Testis (tissue), 2 donors: ENCODE measurements at regions not wholly inside any gene's neighbourhood (a gene's known extent, or its start where the extent isn't known, plus 50 kb on each side); places are given as distances from the start of the nearest gene placed in this dataset.

Experiments used
- POLR2A ChIP-seq: fragments of 450-650 bp; IDR thresholded peaks from one replicate; pipeline ENCODE4 v1.6.1; 2017; ENCODE audit warnings: antibody characterized with exemption, mild to moderate bottlenecking, moderate library complexity
- TF ChIP-seq, protein P1 (sequence below), 3 experiments: fragments of 450-650 bp in 2 of 3; fragments of 200-600 bp in 1 of 3; sonication (generic) in 1 of 3; IDR thresholded peaks; one replicate each; pipeline ENCODE4 v1.5.1; 2016 to 2019; ENCODE audit warnings: antibody characterized with exemption in 3 of 3, mild to moderate bottlenecking in 2 of 3, moderate library complexity in 1 of 3

DNA sequence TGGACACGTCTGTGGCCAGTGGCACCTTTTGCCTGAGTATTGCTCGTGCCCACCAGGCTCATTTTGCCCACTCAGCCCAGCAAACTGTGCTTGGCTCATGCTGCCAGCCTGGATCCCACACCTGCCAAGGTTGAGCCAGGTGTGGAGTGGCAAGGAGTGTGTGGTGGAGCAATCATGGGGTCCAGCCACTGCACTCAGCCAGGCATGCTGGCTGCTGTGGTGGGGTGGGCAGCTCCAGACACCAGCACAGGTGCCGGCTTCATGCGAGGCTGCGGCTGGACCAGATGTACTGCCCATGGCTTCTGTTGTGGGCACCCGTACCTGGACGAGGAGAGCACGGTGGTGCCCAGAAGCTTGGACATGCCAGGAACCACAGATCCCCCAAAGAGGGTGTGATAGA is 364.1 kb downstream of the TMEM38B start:
- TF ChIP-seq, protein P1, sequence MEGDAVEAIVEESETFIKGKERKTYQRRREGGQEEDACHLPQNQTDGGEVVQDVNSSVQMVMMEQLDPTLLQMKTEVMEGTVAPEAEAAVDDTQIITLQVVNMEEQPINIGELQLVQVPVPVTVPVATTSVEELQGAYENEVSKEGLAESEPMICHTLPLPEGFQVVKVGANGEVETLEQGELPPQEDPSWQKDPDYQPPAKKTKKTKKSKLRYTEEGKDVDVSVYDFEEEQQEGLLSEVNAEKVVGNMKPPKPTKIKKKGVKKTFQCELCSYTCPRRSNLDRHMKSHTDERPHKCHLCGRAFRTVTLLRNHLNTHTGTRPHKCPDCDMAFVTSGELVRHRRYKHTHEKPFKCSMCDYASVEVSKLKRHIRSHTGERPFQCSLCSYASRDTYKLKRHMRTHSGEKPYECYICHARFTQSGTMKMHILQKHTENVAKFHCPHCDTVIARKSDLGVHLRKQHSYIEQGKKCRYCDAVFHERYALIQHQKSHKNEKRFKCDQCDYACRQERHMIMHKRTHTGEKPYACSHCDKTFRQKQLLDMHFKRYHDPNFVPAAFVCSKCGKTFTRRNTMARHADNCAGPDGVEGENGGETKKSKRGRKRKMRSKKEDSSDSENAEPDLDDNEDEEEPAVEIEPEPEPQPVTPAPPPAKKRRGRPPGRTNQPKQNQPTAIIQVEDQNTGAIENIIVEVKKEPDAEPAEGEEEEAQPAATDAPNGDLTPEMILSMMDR (IDR thresholded peaks at IDR 0.05) = no peak
- no peak for TF ChIP-seq POLR2A
